Hepatic stellate cell (primary cell): ENCODE measurements at regions not wholly inside any gene's neighbourhood (a gene's known extent, or its start where the extent isn't known, plus 50 kb on each side); places are given as distances from the start of the nearest gene placed in this dataset.
A peak's percentile ranks its signal among the peaks of the same experiment; 100 is the strongest.

ENCODE experiments used
- DNase-seq: peaks from one replicate; pipeline ENCODE4 v3.0.0; 2011; ENCODE audit warnings: low spot score

- DNase-seq = no peak
Measured at GRCh38 chr2:14185906-14186305, 446.6 kb upstream of the LRATD1 start.

- no peak for DNase-seq
Measured at GRCh38 chr2:14188446-14188845, 444.1 kb upstream of the LRATD1 start.

GRCh38 chr2:14189929-14190328, 442.6 kb upstream of the LRATD1 start:
- DNase-seq = no peak

- no peak for DNase-seq
Measured at GRCh38 chr2:14194233-14194632, 438.3 kb upstream of the LRATD1 start.

DNA sequence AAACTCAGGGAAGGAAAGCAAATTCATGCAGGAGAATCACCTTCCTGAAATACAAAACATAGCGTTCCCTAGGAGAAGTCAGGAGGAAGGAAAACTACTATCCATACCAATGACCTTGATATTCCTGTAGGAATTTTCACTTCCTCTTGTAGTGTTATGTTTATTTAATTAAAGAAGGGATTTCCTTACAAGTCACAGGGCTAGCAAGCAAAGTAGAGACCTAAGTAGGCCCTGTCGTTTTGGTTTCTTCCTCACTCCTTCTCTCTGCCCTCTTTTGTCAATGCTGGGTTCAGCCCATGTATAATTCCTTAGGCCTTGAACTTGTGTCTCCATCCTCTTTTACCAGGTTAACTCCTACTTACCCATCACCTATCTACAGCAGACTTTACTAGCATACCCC, 435.2 kb upstream of the LRATD1 start:
- no peak for DNase-seq

DNA sequence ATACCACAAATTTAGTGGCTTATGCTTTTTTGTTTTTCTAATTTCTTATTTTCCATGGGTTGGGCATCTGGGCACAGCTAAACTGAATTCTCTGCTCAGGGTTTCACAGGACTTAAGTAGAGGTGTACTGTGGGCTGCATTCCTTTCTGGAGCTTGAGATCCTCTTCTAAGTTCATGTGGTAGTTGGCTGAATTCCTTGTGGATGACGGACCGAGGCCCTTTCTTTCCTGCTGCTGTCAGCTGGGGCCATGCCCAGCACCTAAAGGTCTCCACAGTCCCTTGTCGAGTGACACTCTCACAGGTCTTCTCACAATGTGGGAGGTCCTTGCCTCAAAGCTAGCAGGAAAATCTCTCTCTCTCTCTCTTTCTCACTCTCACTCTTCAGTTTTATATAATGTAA, 433.5 kb upstream of the LRATD1 start:
- DNase-seq = no peak

DNA sequence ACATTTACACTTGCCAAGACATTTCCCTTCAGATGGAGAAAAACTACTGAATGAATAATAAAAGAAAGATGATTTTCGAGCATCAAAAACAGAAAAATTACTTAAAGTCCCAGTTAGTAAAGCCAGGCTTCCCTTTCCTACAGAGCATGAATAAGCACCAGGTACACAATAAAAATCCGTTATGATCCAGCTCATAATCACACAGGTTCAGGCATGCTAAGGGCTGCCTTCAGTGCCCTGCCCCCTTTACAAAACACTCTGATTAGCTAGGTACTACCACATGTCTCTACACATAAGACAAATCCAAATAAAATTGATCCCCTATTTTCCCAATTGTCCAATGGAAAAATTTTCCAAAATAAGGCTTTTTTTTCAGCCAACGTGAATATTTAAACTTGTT, 413.2 kb upstream of the LRATD1 start:
- no peak for DNase-seq

DNA sequence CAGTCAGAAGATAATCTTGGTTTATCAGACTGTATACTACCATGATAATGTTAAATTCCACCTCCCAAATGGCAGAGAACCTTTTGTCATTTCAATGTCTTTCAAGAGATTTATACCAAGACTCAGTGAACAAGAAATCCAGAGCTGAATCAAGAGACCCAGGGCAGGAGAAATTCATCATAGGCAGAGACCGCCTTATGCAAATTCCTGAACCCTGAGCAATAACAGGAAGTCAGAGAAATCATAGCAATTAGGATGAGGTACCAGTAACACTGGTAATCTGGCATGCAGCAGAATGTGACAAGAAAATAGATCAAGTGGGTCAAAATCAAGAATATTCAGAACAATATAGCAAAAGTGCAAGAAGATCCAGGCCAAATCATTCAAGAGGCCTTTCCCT, 412.4 kb upstream of the LRATD1 start:
- DNase-seq = peak; percentile 1

DNA sequence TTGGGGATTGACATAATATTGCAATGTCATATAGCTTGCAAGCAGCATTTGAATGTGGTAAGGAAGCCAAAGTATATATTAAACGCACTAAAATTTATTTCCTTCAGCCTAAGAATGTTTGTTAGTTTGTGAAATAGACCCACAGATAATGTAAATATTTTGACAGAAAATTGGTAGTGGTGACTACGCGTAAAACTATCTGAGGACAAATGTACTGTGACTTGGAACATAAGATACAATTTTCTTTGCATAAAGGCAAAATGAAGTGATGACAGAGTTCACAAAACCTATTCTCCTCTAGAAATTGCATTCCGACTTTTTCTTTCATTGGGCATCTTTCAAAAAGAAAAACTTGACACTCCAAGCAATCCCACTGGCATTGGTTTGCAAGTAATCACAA, 411.1 kb upstream of the LRATD1 start:
- no peak for DNase-seq

DNA sequence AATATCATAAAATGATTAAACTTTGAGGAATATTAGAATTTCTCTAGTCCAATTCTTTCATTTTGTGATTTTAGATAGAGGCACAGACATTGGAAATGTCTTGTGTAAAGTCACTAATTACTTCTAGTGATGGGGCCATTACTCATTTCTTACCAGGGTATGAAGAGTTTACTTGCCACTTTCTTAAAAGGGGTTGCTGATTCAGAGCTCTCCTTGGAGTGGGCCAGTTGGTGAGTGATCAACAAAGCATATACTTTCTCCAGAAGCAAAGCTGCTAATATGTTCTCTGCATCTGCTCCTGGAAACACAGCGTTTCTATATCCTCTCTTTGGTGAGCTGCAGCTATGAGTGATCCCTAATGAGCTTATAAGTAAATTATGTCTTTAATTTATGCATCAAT, 408.9 kb upstream of the LRATD1 start:
- DNase-seq = no peak

- no peak for DNase-seq
Measured at GRCh38 chr2:14231391-14231898, 401.1 kb upstream of the LRATD1 start.

- DNase-seq = no peak
Measured at GRCh38 chr2:14232217-14232616, 400.3 kb upstream of the LRATD1 start.

DNA sequence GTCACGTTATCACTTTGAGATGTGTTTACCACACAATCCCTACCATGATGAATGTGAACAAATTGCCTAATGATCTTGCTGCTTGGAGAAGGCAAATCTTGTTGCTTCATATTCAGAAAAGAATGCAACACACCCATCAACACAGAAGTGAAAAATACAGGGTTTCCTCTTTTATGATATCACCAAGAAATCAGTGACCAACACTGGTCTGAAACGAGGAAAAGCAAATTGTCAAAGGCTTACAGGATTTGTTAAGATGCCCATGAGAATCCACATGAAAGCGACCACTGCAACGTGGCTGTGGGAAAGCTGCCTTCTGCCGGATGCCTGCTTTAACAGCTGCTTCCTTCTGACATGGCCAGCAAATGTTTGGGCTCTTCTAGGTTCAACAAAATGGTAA, 397.6 kb upstream of the LRATD1 start:
- no peak for DNase-seq

- DNase-seq = no peak
Measured at GRCh38 chr2:14235667-14236066, 396.9 kb upstream of the LRATD1 start.

GRCh38 chr2:14237902-14238301, 394.6 kb upstream of the LRATD1 start:
- DNase-seq = no peak

DNA sequence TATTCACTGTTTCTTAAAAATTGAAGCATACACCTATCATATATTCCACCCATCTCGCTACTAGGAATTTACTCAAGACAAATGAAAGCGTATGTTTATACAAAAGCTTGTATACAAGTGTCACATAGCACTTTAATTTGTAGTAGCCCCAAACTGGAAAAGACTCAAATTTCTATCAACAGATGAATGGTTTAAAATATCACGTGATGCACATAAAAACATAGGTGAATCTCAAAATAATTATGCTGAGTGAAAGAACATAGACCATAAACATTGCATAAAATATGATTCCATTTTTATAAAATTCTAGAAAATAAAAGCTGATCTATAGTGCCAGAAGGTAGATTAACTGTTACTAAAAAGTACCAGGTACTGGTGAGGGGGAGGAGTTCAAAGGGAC, 392.9 kb upstream of the LRATD1 start:
- DNase-seq = no peak

DNA sequence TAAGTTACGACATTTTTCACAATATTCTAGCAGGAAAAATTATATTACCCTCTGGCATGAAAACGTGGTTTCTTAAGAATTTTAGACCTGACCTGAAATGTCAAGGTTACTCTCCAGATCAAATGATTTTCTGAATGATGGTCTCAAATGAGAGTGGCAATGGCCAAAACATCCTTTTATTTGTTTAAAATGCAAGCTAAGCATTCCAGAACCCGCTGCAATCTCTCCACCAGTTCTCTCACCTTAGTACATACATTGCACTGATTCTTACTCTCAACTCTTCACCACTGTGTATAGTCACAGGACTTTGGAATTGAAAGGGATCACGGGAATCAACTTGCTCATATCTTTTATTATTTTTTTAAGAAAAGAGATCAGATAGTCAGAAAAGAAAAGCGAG, 391.6 kb upstream of the LRATD1 start:
- no peak for DNase-seq

DNA sequence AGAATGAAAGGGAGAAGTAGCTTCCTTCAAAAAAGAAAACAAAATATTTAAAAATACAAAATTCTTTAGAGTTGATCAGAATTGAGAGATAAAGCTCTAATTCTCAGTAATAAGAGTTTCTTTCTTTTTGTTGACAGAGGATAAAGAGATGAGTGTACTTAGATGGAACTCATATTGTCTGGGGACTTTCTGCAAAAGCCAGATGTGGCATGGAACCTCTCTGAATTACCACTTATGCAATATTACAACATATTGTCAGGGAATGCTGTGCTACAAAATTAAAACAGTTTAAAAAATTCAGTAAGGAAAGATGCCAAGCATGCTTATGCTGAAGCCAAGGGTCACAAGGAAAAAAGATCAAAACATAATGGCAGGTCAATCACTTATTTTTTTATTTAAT, 386.6 kb upstream of the LRATD1 start:
- DNase-seq = no peak

- DNase-seq = no peak
Measured at GRCh38 chr2:14255135-14255820, 377.2 kb upstream of the LRATD1 start.

DNA sequence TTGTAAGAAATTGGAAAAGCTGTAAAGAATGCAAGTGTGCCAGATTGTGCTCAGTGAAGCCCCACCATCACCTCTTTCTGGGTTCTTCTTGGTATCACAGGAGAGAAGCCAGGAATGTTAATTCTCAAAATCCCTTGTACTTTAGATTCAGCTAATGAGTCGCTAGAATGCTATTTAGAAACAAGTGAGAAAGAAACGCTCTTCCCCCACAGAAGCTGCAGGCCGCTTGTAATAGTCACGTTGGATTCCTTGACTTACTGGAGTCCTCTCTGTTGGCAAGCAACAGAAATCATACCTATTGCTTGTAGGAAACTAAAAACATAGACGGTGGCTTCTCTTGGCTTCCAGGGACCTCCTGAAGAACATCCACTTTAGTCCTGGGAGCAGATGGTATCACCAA, 375.6 kb upstream of the LRATD1 start:
- DNase-seq = no peak

DNA sequence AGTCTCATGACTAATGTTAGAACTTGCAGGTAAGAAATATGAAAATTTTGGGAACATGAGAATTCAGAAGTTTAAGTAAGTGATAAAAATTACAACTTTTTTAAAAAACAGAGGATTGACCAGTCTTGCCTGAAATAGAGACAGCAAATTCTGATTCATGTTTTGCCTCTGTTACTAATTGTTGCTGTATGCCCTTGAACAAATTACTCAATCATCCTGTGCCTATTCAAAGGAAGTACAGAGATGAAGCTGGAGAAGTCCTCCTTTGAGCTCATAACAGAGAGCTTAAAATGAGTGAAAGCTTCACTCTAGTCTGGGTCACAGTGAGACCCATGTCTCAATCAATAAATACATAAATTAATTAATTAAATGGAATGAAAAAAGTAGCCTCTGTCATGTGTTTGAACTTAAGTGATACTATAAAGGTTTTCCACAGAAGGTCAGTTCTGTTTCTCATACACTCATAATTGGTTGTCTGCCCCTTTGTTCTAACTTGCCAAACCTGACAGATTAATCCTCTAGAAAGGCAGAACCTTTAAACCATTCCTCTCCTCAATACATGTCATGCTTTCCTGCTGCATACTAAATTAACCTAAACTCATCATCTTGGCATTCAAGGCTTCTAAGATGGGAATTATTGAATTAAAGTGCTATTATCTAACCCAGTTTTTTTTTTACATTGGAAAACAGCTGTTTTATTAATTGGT, 374.6 kb upstream of the LRATD1 start:
- no peak for DNase-seq

DNA sequence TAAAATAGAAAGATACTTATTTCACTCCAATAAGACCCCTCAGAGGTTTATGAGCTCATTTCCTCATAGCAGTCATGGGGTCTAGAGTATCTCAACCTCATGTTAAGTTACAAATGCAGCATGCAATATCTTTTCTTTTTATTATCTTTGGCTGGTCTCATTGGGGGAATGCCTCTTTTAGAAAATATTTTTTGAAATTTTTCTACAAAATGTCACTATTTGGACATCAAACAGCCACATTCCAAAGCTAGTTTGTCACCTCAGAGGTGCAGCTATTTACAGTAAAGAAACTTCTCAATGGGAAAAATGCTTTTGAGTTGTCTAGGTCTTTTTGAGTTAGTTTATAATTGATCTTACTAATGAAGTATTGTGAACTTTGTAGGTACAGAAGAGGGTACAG, 370.7 kb upstream of the LRATD1 start:
- DNase-seq = no peak

DNA sequence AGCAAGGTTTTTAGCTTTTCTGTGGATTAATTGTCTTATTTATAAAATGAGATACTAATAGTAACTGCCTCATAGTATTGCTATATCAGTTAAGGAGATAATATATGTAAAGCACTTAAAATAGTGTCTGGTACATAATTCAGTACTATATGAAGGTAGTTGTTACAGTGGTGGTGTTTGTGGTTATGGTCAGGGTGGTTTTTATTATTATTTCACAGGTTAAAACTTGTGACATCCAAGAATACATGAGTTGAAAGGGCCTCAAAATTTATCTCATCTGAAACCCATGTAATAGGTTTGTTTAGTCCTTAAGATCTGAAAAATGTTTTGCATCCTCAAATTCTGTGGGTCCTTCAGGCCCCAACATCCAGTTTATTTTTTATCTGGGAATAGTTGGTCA, 369.5 kb upstream of the LRATD1 start:
- DNase-seq = no peak

- DNase-seq = no peak
Measured at GRCh38 chr2:14270036-14270582, 362.4 kb upstream of the LRATD1 start.
